CD4-positive, CD25-positive, alpha-beta regulatory T cell (primary cell): ENCODE measurements at regions not wholly inside any gene's neighbourhood (a gene's known extent, or its start where the extent isn't known, plus 50 kb on each side); places are given as distances from the start of the nearest gene placed in this dataset.

Experiments
- ATAC-seq, 2 donors: fragments of 150-1000 bp; cut with Tn5 transposase; one replicate each; pipeline ENCODE4 v1.10.0; 2021; ENCODE audit warnings: low read depth in 2 of 2, moderate number of reproducible peaks in 2 of 2, moderate library complexity in 1 of 2
- DNase-seq, 3 donors: peaks; one replicate each; pipeline versions ENCODE4 v3.0.0 to v3.0.0-alpha.2; 2012 to 2022; ENCODE audit warnings: mixed read lengths in 1 of 3
- H3K27ac ChIP-seq: one replicate; pipeline ENCODE4 v1.7.0; 2013; ENCODE audit warnings: mild to moderate bottlenecking, low read length; ENCODE audit not compliant: insufficient read depth, poor library complexity, severe bottlenecking
- H3K27me3 ChIP-seq: one replicate; pipeline ENCODE4 v1.7.0; 2013; ENCODE audit warnings: low read length; ENCODE audit not compliant: control insufficient read depth, insufficient read depth
- H3K36me3 ChIP-seq: one replicate; pipeline ENCODE4 v1.7.0; 2013; ENCODE audit warnings: mild to moderate bottlenecking, low read length, moderate library complexity; ENCODE audit not compliant: control insufficient read depth, insufficient read depth
- H3K4me1 ChIP-seq: 2 replicates; pipeline ENCODE4 v1.7.0; 2013; ENCODE audit warnings: mild to moderate bottlenecking, low read length; ENCODE audit not compliant: insufficient read depth, control insufficient read depth, poor library complexity, severe bottlenecking
- H3K4me3 ChIP-seq: one replicate; pipeline ENCODE4 v1.7.0; 2013; ENCODE audit warnings: low read depth, mild to moderate bottlenecking, low read length, moderate library complexity
- H3K9me3 ChIP-seq, 2 experiments: 1 replicate in 1 of 2; 2 replicates in 1 of 2; pipeline ENCODE4 v1.7.0; 2013; ENCODE audit warnings: low read length in 2 of 2, mild to moderate bottlenecking in 1 of 2, moderate library complexity in 1 of 2; ENCODE audit not compliant: control insufficient read depth in 2 of 2
- H3K27ac Mint-ChIP-seq, 3 donors: one replicate each; pipeline ENCODE4 v1.8.0; 2020 to 2022; ENCODE audit warnings: mild to moderate bottlenecking in 3 of 3, mixed read lengths in 3 of 3, moderate library complexity in 2 of 3
- H3K27me3 Mint-ChIP-seq: one replicate; pipeline ENCODE4 v1.8.0; 2022; ENCODE audit warnings: mild to moderate bottlenecking, mixed read lengths
- H3K36me3 Mint-ChIP-seq: one replicate; pipeline ENCODE4 v1.8.0; 2020; ENCODE audit warnings: mixed read lengths
- H3K4me1 Mint-ChIP-seq, 4 donors: one replicate each; pipeline ENCODE4 v1.8.0; 2020 to 2022; ENCODE audit warnings: mixed read lengths in 4 of 4, mild to moderate bottlenecking in 1 of 4
- H3K4me3 Mint-ChIP-seq, 4 donors: one replicate each; pipeline ENCODE4 v1.8.0; 2020 to 2022; ENCODE audit warnings: mild to moderate bottlenecking in 4 of 4, mixed read lengths in 4 of 4, moderate library complexity in 3 of 4
- H3K9me3 Mint-ChIP-seq, 7 donors: one replicate each; pipeline ENCODE4 v1.8.0; 2020 to 2022; ENCODE audit warnings: mixed read lengths in 7 of 7, mild to moderate bottlenecking in 3 of 7, moderate library complexity in 2 of 7

GRCh38 chr2:42116195-42117181 lies 52.7 kb upstream of the EML4 start:
- Mint-ChIP-seq H3K27ac (peak overlapping the region; percentile 26 to 62 (median 57)), H3K36me3 (peaks cover 3% of the 10 kb centered on the region), H3K9me3 (peaks cover 0 to 2% (median 0%) of the 10 kb centered on the region in 7 donors), H3K4me3 (no peak overlapping the region), H3K27me3 (no peaks in the 10 kb centered on the region), H3K4me1 (peaks cover 24 to 64% (median 49%) of the 10 kb centered on the region in 4 donors)
- Histone ChIP-seq H3K36me3 (no peaks in the 10 kb centered on the region), H3K27me3 (no peaks in the 10 kb centered on the region), H3K9me3 (no peaks in the 10 kb centered on the region), H3K4me1 (peaks cover 23% of the 10 kb centered on the region), H3K27ac (no peak overlapping the region), H3K4me3 (no peak overlapping the region)
- DNase-seq (no peak), ATAC-seq (no peak)

GRCh38 chr2:42117182-42117579 lies 52.0 kb upstream of the EML4 start:
- H3K27ac Mint-ChIP-seq, result peak overlapping the region in 1 of 3 donors; percentile 62
- H3K4me3 ChIP-seq, result no peak overlapping the region
- no peaks in the 10 kb centered on the region for H3K9me3 ChIP-seq
- no peak overlapping the region for H3K4me3 Mint-ChIP-seq
- peaks cover 23% of the 10 kb centered on the region for H3K4me1 ChIP-seq
- peaks cover 0 to 2% (median 0%) of the 10 kb centered on the region in 7 donors for H3K9me3 Mint-ChIP-seq
- H3K36me3 ChIP-seq, result no peaks in the 10 kb centered on the region
- no peaks in the 10 kb centered on the region for H3K27me3 ChIP-seq
- no peak overlapping the region for H3K27ac ChIP-seq
- H3K36me3 Mint-ChIP-seq, result no peaks in the 10 kb centered on the region
- DNase-seq, result no peak
- no peak for ATAC-seq
- H3K4me1 Mint-ChIP-seq, result peaks cover 24 to 64% (median 46%) of the 10 kb centered on the region in 4 donors
- no peaks in the 10 kb centered on the region for H3K27me3 Mint-ChIP-seq

- Mint-ChIP-seq H3K27ac (peak overlapping the region; percentile 24 to 83 (median 28)), H3K4me1 (peaks cover 24 to 61% (median 40%) of the 10 kb centered on the region in 4 donors), H3K4me3 (peak overlapping the region in 2 of 4 donors; percentile 3 to 34), H3K27me3 (no peaks in the 10 kb centered on the region), H3K9me3 (peaks cover 0 to 2% (median 0%) of the 10 kb centered on the region in 7 donors), H3K36me3 (no peaks in the 10 kb centered on the region)
- H3K4me1 ChIP-seq, result peaks cover 28% of the 10 kb centered on the region
- no peak for DNase-seq
- H3K4me3 ChIP-seq, result no peak overlapping the region
- peak; percentile 69 to 75 for ATAC-seq
- no peaks in the 10 kb centered on the region for H3K27me3 ChIP-seq
- no peaks in the 10 kb centered on the region for H3K36me3 ChIP-seq
- H3K9me3 ChIP-seq, result no peaks in the 10 kb centered on the region
- H3K27ac ChIP-seq, result no peak overlapping the region
These were observed 51.0 kb upstream of the EML4 start for GRCh38 chr2:42117923-42118753.

GRCh38 chr2:42118754-42119569 lies 50.2 kb upstream of the EML4 start:
- Histone ChIP-seq H3K9me3 (no peaks in the 10 kb centered on the region), H3K4me1 (peaks cover 36% of the 10 kb centered on the region), H3K36me3 (no peaks in the 10 kb centered on the region), H3K4me3 (no peak overlapping the region), H3K27ac (no peak overlapping the region), H3K27me3 (no peaks in the 10 kb centered on the region)
- Mint-ChIP-seq H3K9me3 (peaks cover 0 to 2% (median 1%) of the 10 kb centered on the region in 7 donors), H3K4me3 (no peak overlapping the region), H3K4me1 (peaks cover 30 to 64% (median 43%) of the 10 kb centered on the region in 4 donors), H3K27ac (peak overlapping the region in 2 of 3 donors; percentile 9 to 28), H3K27me3 (no peaks in the 10 kb centered on the region), H3K36me3 (no peaks in the 10 kb centered on the region)
- no peak for DNase-seq
- ATAC-seq, result no peak
